HUES48 (cell line): ENCODE measurements at regions not wholly inside any gene's neighbourhood (a gene's known extent, or its start where the extent isn't known, plus 50 kb on each side); places are given as distances from the start of the nearest gene placed in this dataset.

Experiments used
- H3K27ac ChIP-seq: one replicate; pipeline ENCODE4 v1.7.0; 2013; ENCODE audit warnings: low read depth, low read length, inconsistent platforms
- H3K27me3 ChIP-seq: 2 replicates; pipeline ENCODE4 v1.6.1; 2013; ENCODE audit warnings: mild to moderate bottlenecking, low read length; ENCODE audit not compliant: control insufficient read depth, insufficient read depth
- H3K36me3 ChIP-seq: 2 replicates; pipeline ENCODE4 v1.6.1; 2013; ENCODE audit warnings: low read length; ENCODE audit not compliant: control insufficient read depth, insufficient read depth
- H3K4me1 ChIP-seq: 2 replicates; pipeline ENCODE4 v1.6.1; 2013; ENCODE audit warnings: mild to moderate bottlenecking, low read length; ENCODE audit not compliant: control insufficient read depth, insufficient read depth
- H3K4me3 ChIP-seq: 2 replicates; pipeline ENCODE4 v1.5.1; 2013; ENCODE audit warnings: mild to moderate bottlenecking, low read depth, low read length
- H3K9ac ChIP-seq: 2 replicates; pipeline ENCODE4 v1.6.1; 2013; ENCODE audit warnings: mild to moderate bottlenecking, low read depth, low read length, moderate library complexity
- H3K9me3 ChIP-seq: 2 replicates; pipeline ENCODE4 v1.6.1; 2013; ENCODE audit warnings: low read length; ENCODE audit not compliant: control insufficient read depth, insufficient read depth

GRCh38 chr14:26130690-26131089, 467.1 kb downstream of the NOVA1 start:
- Histone ChIP-seq H3K27me3 (no peaks in the 10 kb centered on the region), H3K9ac (no peak overlapping the region), H3K27ac (no peak overlapping the region), H3K4me3 (no peak overlapping the region), H3K4me1 (peaks cover 4% of the 10 kb centered on the region), H3K9me3 (no peaks in the 10 kb centered on the region), H3K36me3 (no peaks in the 10 kb centered on the region)

GRCh38 chr14:26128931-26129671, 468.7 kb downstream of the NOVA1 start:
- H3K4me1 ChIP-seq = peaks cover 4% of the 10 kb centered on the region
- H3K27ac ChIP-seq = no peak overlapping the region
- no peak overlapping the region for H3K4me3 ChIP-seq
- H3K9ac ChIP-seq = no peak overlapping the region
- no peaks in the 10 kb centered on the region for H3K36me3 ChIP-seq
- H3K9me3 ChIP-seq = no peaks in the 10 kb centered on the region
- no peaks in the 10 kb centered on the region for H3K27me3 ChIP-seq

GRCh38 chr14:26124896-26125438, 472.9 kb downstream of the NOVA1 start:
- Histone ChIP-seq H3K27ac (no peak overlapping the region), H3K9me3 (no peaks in the 10 kb centered on the region), H3K36me3 (no peaks in the 10 kb centered on the region), H3K27me3 (no peaks in the 10 kb centered on the region), H3K4me3 (no peak overlapping the region), H3K4me1 (peaks cover 4% of the 10 kb centered on the region), H3K9ac (no peak overlapping the region)

- Histone ChIP-seq H3K36me3 (no peaks in the 10 kb centered on the region), H3K9me3 (no peaks in the 10 kb centered on the region), H3K27ac (no peak overlapping the region), H3K4me3 (no peak overlapping the region), H3K4me1 (no peaks in the 10 kb centered on the region), H3K27me3 (no peaks in the 10 kb centered on the region), H3K9ac (no peak overlapping the region)
Observed at GRCh38 chr14:26123459-26123858, 474.4 kb downstream of the NOVA1 start.

GRCh38 chr14:26121181-26121580, 476.7 kb downstream of the NOVA1 start:
- Histone ChIP-seq H3K36me3 (no peaks in the 10 kb centered on the region), H3K4me3 (no peak overlapping the region)

GRCh38 chr14:26113911-26114640, 483.8 kb downstream of the NOVA1 start:
- Histone ChIP-seq H3K36me3 (no peaks in the 10 kb centered on the region), H3K9me3 (no peaks in the 10 kb centered on the region), H3K27ac (no peak overlapping the region), H3K27me3 (no peaks in the 10 kb centered on the region), H3K4me3 (no peak overlapping the region), H3K9ac (no peak overlapping the region), H3K4me1 (peaks cover 9% of the 10 kb centered on the region)

More at GRCh38 chr14:26121181-26121580, 476.7 kb downstream of the NOVA1 start:
- H3K4me1 ChIP-seq = no peaks in the 10 kb centered on the region
- H3K9ac ChIP-seq = no peak overlapping the region
- H3K27me3 ChIP-seq = no peaks in the 10 kb centered on the region
- no peaks in the 10 kb centered on the region for H3K9me3 ChIP-seq
- H3K27ac ChIP-seq = no peak overlapping the region

- 0 out of 2 replicates have a peak, but pooled peaks cover 4% of the 10 kb centered on the region for H3K9me3 ChIP-seq
- no peak overlapping the region for H3K9ac ChIP-seq
- no peaks in the 10 kb centered on the region for H3K27me3 ChIP-seq
- no peaks in the 10 kb centered on the region for H3K36me3 ChIP-seq
- no peak overlapping the region for H3K4me3 ChIP-seq
- H3K27ac ChIP-seq = no peak overlapping the region
- peaks cover 13% of the 10 kb centered on the region for H3K4me1 ChIP-seq
Observed at GRCh38 chr14:26104717-26105116, 493.1 kb downstream of the NOVA1 start.

GRCh38 chr14:26097852-26098251, 500.0 kb downstream of the NOVA1 start:
- no peaks in the 10 kb centered on the region for H3K27me3 ChIP-seq
- H3K9me3 ChIP-seq = no peaks in the 10 kb centered on the region

GRCh38 chr14:26088275-26088674, 509.6 kb downstream of the NOVA1 start:
- peaks cover 29% of the 10 kb centered on the region for H3K27me3 ChIP-seq
- H3K9ac ChIP-seq = no peak overlapping the region
- H3K4me1 ChIP-seq = peaks cover 20% of the 10 kb centered on the region
- H3K4me3 ChIP-seq = no peak overlapping the region; the same call in 1 of the 2 replicates
- no peaks in the 10 kb centered on the region for H3K9me3 ChIP-seq
- peak overlapping the region; percentile 71 for H3K27ac ChIP-seq
- H3K36me3 ChIP-seq = no peaks in the 10 kb centered on the region

More at GRCh38 chr14:26097852-26098251, 500.0 kb downstream of the NOVA1 start:
- Histone ChIP-seq H3K4me1 (no peaks in the 10 kb centered on the region), H3K27ac (no peak overlapping the region), H3K36me3 (no peaks in the 10 kb centered on the region), H3K4me3 (no peak overlapping the region), H3K9ac (no peak overlapping the region)

- Histone ChIP-seq H3K4me1 (no peaks in the 10 kb centered on the region; the same call in 1 of the 2 replicates), H3K36me3 (no peaks in the 10 kb centered on the region), H3K27me3 (no peaks in the 10 kb centered on the region), H3K9me3 (no peaks in the 10 kb centered on the region), H3K4me3 (no peak overlapping the region), H3K27ac (no peak overlapping the region), H3K9ac (no peak overlapping the region)
Observed at GRCh38 chr14:26081043-26081442, 516.8 kb downstream of the NOVA1 start.

GRCh38 chr14:26078561-26078960, 519.3 kb downstream of the NOVA1 start:
- Histone ChIP-seq H3K4me3 (no peak overlapping the region), H3K27ac (no peak overlapping the region), H3K4me1 (no peaks in the 10 kb centered on the region; the same call in 1 of the 2 replicates), H3K27me3 (no peaks in the 10 kb centered on the region), H3K9ac (no peak overlapping the region), H3K36me3 (no peaks in the 10 kb centered on the region), H3K9me3 (no peaks in the 10 kb centered on the region)
